Osteoblast (primary cell): ENCODE measurements at regions not wholly inside any gene's neighbourhood (a gene's known extent, or its start where the extent isn't known, plus 50 kb on each side); places are given as distances from the start of the nearest gene placed in this dataset.
A peak's percentile ranks its signal among the peaks of the same experiment; 100 is the strongest.

Experiments
- DNase-seq: peaks from one replicate; pipeline ENCODE4 v3.0.0; 2011; ENCODE audit warnings: low spot score, mixed read lengths; ENCODE audit not compliant: insufficient read length; ENCODE audit errors: missing footprints
- H2AFZ ChIP-seq: 2 replicates; pipeline ENCODE4 v1.6.0; 2011; ENCODE audit warnings: mild to moderate bottlenecking, low read length
- H3K27ac ChIP-seq: 2 replicates; pipeline ENCODE4 v1.5.1; 2011; ENCODE audit warnings: mild to moderate bottlenecking, low read depth, low read length, moderate library complexity
- H3K27me3 ChIP-seq: 2 replicates; pipeline ENCODE4 v1.6.0; 2012; ENCODE audit warnings: mild to moderate bottlenecking, control low read depth, inconsistent platforms, low read length, moderate library complexity; ENCODE audit not compliant: insufficient read depth
- H3K36me3 ChIP-seq: 2 replicates; pipeline ENCODE4 v1.5.1; 2011; ENCODE audit warnings: mild to moderate bottlenecking, low read length, control low read depth, moderate library complexity; ENCODE audit not compliant: insufficient read depth
- H3K4me1 ChIP-seq: 2 replicates; pipeline ENCODE4 v1.5.1; 2011; ENCODE audit warnings: mild to moderate bottlenecking, low read length, control low read depth, moderate library complexity; ENCODE audit not compliant: insufficient read depth
- H3K4me2 ChIP-seq: 2 replicates; pipeline ENCODE4 v1.6.0; 2011; ENCODE audit warnings: mild to moderate bottlenecking, low read length; ENCODE audit not compliant: insufficient read depth
- H3K4me3 ChIP-seq: fragments of 200-600 bp; sonication (generic); 3 replicates; pipeline ENCODE4 v1.5.1; 2012; ENCODE audit warnings: mild to moderate bottlenecking, low read length, inconsistent platforms; ENCODE audit not compliant: insufficient read depth
- H3K79me2 ChIP-seq: 2 replicates; pipeline ENCODE4 v1.6.0; 2012; ENCODE audit warnings: mild to moderate bottlenecking, low read length, control low read depth, inconsistent platforms; ENCODE audit not compliant: insufficient read depth
- H3K9me3 ChIP-seq: 2 replicates; pipeline ENCODE4 v1.5.1; 2011; ENCODE audit warnings: low read depth, low read length, control low read depth
- H4K20me1 ChIP-seq: 2 replicates; pipeline ENCODE4 v1.6.0; 2012; ENCODE audit warnings: mild to moderate bottlenecking, low read length, control low read depth; ENCODE audit not compliant: insufficient read depth
- CTCF ChIP-seq: IDR thresholded peaks from 2 replicates; pipeline ENCODE4 v1.5.1; 2011; ENCODE audit warnings: mild to moderate bottlenecking, low read depth, low read length, moderate library complexity; ENCODE audit errors: extremely low read depth

DNA sequence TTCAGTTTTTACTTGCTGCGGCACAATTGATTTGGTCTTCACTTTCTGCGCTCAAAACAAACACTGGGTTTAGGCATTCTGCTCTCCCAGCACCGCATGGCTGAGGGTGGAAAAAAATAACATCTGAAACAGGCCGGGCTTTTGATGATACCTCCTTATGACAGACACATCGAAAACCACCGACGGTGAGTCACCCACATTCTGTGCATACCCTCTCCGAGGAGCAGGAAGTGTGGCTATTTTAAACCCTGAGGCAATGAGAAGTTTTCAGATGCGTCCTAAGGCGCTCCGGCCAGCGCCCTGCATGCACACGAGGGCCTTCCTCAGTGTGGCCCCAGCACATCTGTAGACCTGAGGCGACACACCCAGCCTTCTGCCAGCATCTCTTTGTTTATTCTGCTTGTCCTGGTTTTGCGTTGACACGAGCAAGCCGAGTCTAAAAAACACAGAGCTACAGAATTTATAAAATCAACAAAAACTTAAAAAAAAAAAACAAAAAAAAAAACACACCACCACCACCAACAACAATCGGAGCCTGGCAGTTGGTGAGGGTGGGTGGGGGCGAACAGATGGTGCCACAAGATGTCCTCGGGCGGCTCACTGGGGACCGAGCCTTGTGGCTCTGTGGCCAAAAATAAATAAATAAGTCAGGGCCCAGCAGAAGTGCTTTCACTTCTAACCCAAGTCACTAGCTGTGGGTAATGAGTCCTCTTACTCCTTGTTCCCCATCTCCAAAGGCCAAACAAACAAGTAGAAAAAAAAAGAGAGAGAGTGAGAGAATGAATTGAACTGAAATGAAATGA lies 162.6 kb upstream of the IRF2BP2 start:
- H3K79me2 ChIP-seq = no peaks in the 10 kb centered on the region
- H3K36me3 ChIP-seq = no peaks in the 10 kb centered on the region
- H3K9me3 ChIP-seq = no peaks in the 10 kb centered on the region
- peak; percentile 98 for DNase-seq
- H4K20me1 ChIP-seq = no peaks in the 10 kb centered on the region
- TF ChIP-seq CTCF = no peak
- peak overlapping the region; percentile 46 for H3K4me2 ChIP-seq
- peaks cover 18% of the 10 kb centered on the region for H3K4me1 ChIP-seq
- H3K27ac ChIP-seq = peak overlapping the region; percentile 95
- H3K4me3 ChIP-seq = peak overlapping the region; percentile 2
- no peak overlapping the region for H2AFZ ChIP-seq
- peaks cover 11% of the 10 kb centered on the region for H3K27me3 ChIP-seq

- Histone ChIP-seq H3K4me2 (peak overlapping the region; percentile 46), H3K4me1 (peaks cover 18% of the 10 kb centered on the region), H3K27me3 (peaks cover 3% of the 10 kb centered on the region), H3K27ac (peak overlapping the region; percentile 95), H3K4me3 (peak overlapping the region; percentile 2), H3K9me3 (no peaks in the 10 kb centered on the region), H3K79me2 (no peaks in the 10 kb centered on the region), H2AFZ (peak overlapping the region; percentile 38), H3K36me3 (no peaks in the 10 kb centered on the region), H4K20me1 (no peaks in the 10 kb centered on the region)
- DNase-seq = peak; percentile 58
- TF ChIP-seq CTCF = no peak
These were observed 161.8 kb upstream of the IRF2BP2 start for GRCh38 chr1:234771642-234772344.

DNA sequence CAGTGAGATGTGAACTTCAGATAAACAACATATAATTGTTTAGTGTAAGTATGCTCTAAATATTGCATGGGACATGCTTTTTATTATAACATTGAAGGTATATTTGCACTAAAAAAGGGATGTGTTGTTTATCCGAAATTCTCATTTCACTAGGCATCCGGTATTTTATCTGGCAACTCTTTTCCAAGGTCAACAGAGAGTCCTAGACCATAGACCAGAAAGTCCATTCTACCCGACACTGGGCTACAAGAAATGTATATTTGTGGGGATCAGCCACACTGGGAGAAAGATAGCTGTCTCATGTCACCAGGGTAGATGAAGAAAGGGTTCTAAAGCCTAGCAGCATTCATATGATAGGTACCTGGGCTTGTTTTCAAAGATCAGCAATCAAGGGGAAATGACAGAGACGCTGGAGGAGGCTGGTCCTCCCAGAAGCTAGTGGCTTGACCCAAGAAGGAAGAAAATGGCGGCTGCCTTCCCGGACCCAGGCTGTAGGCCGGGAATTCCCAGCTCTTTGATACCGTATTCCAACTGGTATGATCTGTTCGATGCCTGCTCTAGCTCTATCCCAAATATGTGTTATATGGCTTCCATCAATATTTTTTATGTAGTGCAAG lies 161.1 kb upstream of the IRF2BP2 start:
- no peaks in the 10 kb centered on the region for H3K27me3 ChIP-seq
- no peaks in the 10 kb centered on the region for H3K79me2 ChIP-seq
- no peaks in the 10 kb centered on the region for H3K9me3 ChIP-seq
- no peak for DNase-seq
- no peak overlapping the region for H3K4me3 ChIP-seq
- H2AFZ ChIP-seq = no peak overlapping the region
- no peaks in the 10 kb centered on the region for H4K20me1 ChIP-seq
- peaks cover 18% of the 10 kb centered on the region for H3K4me1 ChIP-seq
- H3K36me3 ChIP-seq = no peaks in the 10 kb centered on the region
- H3K4me2 ChIP-seq = no peak overlapping the region
- H3K27ac ChIP-seq = peak overlapping the region; percentile 95
- no peak for TF ChIP-seq CTCF
